ENCODE measurements at regions not wholly inside any gene's neighbourhood (a gene's known extent, or its start where the extent isn't known, plus 50 kb on each side); places are given as distances from the start of the nearest gene placed in this dataset.
A peak's percentile ranks its signal among the peaks of the same experiment; 100 is the strongest.

DNA sequence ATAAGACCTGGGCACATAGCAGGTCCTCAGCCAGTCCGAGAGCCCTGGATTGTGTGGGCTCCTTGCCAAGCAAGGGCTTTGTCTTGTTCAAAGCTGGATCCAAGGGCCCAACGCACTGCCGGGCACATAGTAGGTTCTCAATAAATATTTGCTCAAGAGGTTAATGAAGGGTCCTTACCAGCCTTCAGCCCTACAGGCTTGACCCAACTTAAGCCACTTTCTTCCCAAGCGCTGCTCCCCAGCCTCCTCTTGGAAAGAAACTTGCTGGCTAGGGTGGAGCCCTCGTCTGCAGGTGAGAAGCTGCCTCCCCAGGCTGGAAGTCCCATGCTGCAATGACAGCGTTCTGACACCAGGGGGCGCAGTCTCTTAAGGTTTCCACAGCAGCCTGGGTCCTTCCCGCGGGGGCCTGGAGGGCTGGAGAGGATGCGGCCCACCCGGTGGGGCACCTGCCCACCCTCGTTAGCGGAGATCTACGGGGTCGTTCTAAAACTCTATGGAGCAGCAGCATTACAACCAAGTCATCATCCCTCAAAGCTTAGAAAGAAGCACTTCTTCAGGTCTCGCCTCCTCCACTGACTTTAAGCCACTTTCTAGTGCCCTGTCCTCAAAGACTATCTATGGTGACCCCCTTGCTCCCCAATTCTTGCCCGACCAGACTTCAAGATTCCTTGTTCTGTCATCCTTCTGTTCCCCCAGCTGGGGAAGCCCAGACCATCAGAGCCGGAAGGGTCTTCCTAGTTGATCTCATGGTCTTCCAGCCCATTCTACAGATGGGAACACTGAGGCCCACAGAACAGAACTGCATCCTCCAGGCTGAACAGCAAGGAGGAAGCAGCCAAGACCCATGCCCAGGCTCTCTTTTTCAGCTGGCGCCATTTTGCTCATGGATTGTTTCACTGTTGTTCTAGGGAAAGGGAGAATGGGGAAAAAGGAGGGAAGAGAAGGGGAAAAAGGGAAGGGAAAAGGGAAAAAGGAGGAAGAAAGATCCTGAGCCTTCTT lies 115.4 kb downstream of the LHX2 start:
- TF ChIP-seq POLR2A (IDR thresholded peaks at IDR 0.05) (no peak), POLR2AphosphoS5 (IDR thresholded peaks at IDR 0.05) (no peak), EP300 (IDR thresholded peaks at IDR 0.05) (no peak)
- TF ChIP-seq, protein P1, sequence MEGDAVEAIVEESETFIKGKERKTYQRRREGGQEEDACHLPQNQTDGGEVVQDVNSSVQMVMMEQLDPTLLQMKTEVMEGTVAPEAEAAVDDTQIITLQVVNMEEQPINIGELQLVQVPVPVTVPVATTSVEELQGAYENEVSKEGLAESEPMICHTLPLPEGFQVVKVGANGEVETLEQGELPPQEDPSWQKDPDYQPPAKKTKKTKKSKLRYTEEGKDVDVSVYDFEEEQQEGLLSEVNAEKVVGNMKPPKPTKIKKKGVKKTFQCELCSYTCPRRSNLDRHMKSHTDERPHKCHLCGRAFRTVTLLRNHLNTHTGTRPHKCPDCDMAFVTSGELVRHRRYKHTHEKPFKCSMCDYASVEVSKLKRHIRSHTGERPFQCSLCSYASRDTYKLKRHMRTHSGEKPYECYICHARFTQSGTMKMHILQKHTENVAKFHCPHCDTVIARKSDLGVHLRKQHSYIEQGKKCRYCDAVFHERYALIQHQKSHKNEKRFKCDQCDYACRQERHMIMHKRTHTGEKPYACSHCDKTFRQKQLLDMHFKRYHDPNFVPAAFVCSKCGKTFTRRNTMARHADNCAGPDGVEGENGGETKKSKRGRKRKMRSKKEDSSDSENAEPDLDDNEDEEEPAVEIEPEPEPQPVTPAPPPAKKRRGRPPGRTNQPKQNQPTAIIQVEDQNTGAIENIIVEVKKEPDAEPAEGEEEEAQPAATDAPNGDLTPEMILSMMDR (IDR thresholded peaks at IDR 0.05) = peak; percentile 92 to 99 (median 95)

Data from sigmoid colon (tissue), 4 donors.